ENCODE measurements at regions not wholly inside any gene's neighbourhood (a gene's known extent, or its start where the extent isn't known, plus 50 kb on each side); places are given as distances from the start of the nearest gene placed in this dataset.

DNA sequence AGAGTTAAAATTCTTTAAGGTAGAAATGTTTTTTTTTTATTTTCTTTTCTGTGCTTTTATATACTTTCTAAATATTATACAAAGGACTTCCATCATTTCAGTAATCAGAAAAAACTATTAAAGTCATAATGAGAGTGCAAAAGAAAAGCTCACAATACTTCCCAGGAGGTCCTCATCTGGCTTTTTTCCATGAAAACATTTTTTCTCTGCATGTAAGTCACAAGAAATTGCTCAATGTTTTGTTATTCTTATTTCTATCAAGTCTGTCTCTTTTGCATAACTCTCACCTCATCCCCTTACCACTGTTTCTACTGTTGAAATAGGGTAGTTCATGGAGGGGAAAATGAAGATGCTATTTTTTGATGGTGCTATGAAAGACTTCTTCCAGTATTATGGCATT is 375.0 kb downstream of the TMEM232 start:
- no peaks in the 10 kb centered on the region for H3K9me3 Mint-ChIP-seq (ENCODE audit: low read depth)
- H3K27ac Mint-ChIP-seq, result no peak overlapping the region
- POLR2A ChIA-PET, result no interaction called here
- H3K36me3 Mint-ChIP-seq (ENCODE audit: low read depth), result no peaks in the 10 kb centered on the region
- peaks cover 5% of the 10 kb centered on the region for H3K27me3 Mint-ChIP-seq
- H3K4me1 Mint-ChIP-seq, result no peaks in the 10 kb centered on the region
- intact Hi-C loops (cut with DNase I, micrococcal nuclease), result no loop called here
- DNase-seq, result no peak
- ATAC-seq, result no peak
- H3K4me3 Mint-ChIP-seq, result no peak overlapping the region
- CTCF ChIA-PET, result no interaction called here

DNA sequence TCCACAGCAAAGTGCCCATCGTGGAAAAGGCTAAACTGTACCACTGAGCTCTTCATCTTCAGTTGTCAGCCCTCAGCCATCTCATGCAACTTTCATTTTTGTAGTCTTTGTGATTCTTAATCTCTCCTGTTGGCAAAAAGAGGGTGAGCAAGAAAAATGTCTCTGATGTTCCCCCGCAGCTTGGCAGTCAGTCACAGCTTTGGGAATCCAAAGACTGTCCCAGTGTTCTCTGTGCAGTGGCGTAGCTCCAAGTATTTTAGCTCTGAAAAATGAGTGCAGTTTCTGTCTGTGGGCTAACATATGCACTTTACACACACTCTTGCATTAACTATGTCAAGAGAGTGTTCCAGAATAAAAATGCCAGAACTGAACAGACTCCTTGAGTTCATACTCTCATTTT is 372.2 kb downstream of the TMEM232 start:
- no peak overlapping the region for H3K27ac Mint-ChIP-seq
- ATAC-seq (no peak), DNase-seq (no peak)
- H3K36me3 Mint-ChIP-seq (ENCODE audit: low read depth), result no peaks in the 10 kb centered on the region
- peaks cover 5% of the 10 kb centered on the region for H3K27me3 Mint-ChIP-seq
- no peaks in the 10 kb centered on the region for H3K9me3 Mint-ChIP-seq (ENCODE audit: low read depth)
- no peaks in the 10 kb centered on the region for H3K4me1 Mint-ChIP-seq
- H3K4me3 Mint-ChIP-seq, result no peak overlapping the region
- ChIA-PET CTCF (interaction anchor here (0.5 to 0.7 kb wide), 2 partner anchors 369 to 1728 kb away, joined by 3 read pairs; no protein-coding TSS in a partner anchor), POLR2A (no interaction called here)
- intact Hi-C loops (cut with DNase I, micrococcal nuclease), result no loop called here

DNA sequence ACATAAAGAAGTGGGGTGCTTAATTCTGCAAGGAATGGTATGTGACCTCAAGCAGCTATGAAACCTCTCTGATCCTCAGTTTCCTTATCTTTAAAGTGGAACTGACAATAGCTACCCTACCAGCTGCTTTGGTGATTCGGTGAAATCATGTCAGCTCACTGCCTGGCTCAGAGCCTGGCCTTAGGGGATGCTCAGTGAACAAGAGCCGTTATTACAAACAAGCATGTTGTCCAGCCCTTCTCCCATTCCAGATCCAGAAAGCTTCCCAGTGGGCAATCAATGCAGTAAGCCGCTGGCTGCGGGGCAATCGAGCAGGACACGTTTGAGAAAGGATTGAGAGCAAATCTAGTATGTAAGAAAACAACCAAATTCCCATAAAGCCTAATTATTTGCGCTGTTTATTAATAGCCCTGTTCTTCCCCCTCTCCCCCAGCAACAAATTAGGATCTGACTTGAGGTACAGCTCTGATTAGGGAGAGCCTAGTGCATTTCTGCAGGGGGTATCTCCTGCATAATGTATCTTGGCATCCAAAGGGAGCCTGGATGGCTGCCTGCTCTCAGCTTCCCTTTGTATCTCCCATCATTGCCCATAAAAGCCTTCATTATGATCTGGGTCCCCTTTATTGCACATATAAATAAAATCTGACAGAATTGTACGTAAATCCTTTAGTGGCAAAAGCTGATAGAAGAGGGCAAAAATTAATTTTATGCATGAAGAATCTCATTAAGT is 371.4 kb downstream of the TMEM232 start:
- CTCF ChIA-PET, result interaction anchor here (0.5 to 0.7 kb wide), 3 partner anchors 92 to 370 kb away, joined by 3 to 4 read pairs (median 3); no protein-coding TSS in a partner anchor
- Mint-ChIP-seq H3K27ac (no peak overlapping the region), H3K4me3 (no peak overlapping the region), H3K9me3 (ENCODE audit: low read depth) (no peaks in the 10 kb centered on the region), H3K27me3 (peaks cover 5% of the 10 kb centered on the region), H3K36me3 (ENCODE audit: low read depth) (no peaks in the 10 kb centered on the region), H3K4me1 (no peaks in the 10 kb centered on the region)
- POLR2A ChIA-PET, result no interaction called here
- ATAC-seq, result no peak
- no peak for DNase-seq
- intact Hi-C loops (cut with DNase I, micrococcal nuclease), result no loop called here

DNA sequence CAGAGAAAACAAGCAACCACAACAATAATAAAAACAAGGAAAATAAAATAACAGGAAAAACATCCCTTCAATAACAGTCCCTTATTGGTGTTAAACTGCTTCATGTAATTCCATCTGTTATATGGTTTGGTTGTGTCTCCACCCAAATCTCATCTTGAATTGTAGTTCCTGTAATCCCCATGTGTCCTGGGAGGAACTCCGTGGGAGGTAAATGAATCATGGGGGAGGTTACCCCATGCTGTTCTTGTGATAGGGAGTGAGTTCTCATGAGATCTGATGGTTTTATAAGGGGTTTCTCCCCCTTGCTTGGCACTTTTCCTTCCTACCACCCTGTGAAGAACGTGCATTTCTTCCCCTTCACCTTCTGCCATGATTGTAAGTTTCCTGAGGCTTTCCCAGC is 369.8 kb downstream of the TMEM232 start:
- intact Hi-C loops (cut with DNase I, micrococcal nuclease), result no loop called here
- Mint-ChIP-seq H3K27ac (no peak overlapping the region), H3K9me3 (ENCODE audit: low read depth) (no peaks in the 10 kb centered on the region), H3K36me3 (ENCODE audit: low read depth) (no peaks in the 10 kb centered on the region), H3K4me3 (no peak overlapping the region), H3K27me3 (peaks cover 5% of the 10 kb centered on the region), H3K4me1 (no peaks in the 10 kb centered on the region)
- ChIA-PET CTCF (no interaction called here), POLR2A (no interaction called here)
- DNase-seq (no peak), ATAC-seq (no peak)

DNA sequence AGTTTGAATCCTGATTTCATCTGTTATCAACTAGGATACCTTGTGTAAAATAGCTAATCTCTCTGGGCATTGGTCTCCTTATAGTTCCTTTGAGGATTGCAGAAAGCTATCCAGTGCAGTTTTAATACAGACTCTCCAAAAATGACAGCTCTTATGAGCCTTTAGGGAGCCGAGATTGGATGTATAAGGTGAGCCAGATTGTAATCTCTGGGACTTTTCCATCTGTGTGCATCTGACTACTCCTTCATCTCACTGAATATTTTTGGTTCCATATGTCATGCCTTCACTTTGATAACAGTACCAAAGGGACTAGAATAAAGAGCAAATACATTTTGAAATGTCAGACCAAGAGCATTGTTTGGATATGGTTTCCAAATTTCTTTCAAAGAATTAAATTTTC is 367.2 kb downstream of the TMEM232 start:
- Mint-ChIP-seq H3K27ac (no peak overlapping the region), H3K4me1 (no peaks in the 10 kb centered on the region), H3K27me3 (no peaks in the 10 kb centered on the region), H3K4me3 (no peak overlapping the region), H3K36me3 (ENCODE audit: low read depth) (no peaks in the 10 kb centered on the region), H3K9me3 (ENCODE audit: low read depth) (no peaks in the 10 kb centered on the region)
- DNase-seq (no peak), ATAC-seq (no peak)
- intact Hi-C loops (cut with DNase I, micrococcal nuclease), result no loop called here
- ChIA-PET CTCF (no interaction called here), POLR2A (no interaction called here)

DNA sequence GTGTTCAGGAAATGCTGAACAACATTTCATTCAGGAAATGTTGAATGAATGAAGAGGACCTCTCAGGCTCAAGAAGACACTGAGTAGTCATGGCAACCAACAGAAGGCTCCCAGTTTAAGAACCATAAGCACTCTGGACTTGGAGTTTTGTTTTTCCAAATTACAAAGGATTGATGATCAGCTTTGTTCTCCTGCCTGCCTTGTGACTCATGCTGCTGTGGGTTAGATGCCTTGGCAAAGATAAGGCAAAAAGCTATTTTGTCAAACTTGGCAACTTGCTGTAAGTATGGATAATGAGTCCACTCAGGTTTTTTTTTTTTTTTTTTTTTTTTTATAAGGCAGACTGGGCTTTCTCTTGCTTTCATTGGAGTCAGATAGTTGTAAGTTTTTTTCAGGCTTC is 365.0 kb downstream of the TMEM232 start:
- Mint-ChIP-seq H3K4me1 (no peaks in the 10 kb centered on the region), H3K27ac (no peak overlapping the region), H3K9me3 (ENCODE audit: low read depth) (no peaks in the 10 kb centered on the region), H3K4me3 (no peak overlapping the region), H3K27me3 (no peaks in the 10 kb centered on the region), H3K36me3 (ENCODE audit: low read depth) (no peaks in the 10 kb centered on the region)
- intact Hi-C loops (cut with DNase I, micrococcal nuclease), result no loop called here
- POLR2A ChIA-PET, result no interaction called here
- ATAC-seq (no peak), DNase-seq (no peak)
- CTCF ChIA-PET, result interaction anchor here (0.7 to 1.0 kb wide), 3 partner anchors 23 to 1902 kb away, joined by 3 read pairs; no protein-coding TSS in a partner anchor

DNA sequence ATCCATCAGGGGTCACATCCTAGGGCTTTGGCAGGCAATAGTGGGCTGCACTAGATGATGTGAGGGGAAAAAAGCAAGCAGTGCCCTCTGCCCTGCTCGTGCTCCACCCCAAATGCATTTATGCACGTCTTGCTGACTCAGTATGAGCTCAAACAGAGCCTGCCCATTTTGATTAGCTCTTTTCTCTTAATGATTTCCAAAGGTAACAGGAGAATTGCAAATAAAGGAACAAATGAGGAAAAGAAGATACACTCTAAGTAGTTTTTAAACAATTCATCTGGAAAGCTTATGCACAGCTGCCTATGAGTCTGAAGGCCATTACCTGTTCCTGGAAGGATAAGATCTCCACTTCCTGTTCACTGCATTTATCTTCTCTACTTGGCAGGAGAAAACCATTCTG is 364.2 kb downstream of the TMEM232 start:
- Mint-ChIP-seq H3K27ac (no peak overlapping the region), H3K27me3 (no peaks in the 10 kb centered on the region), H3K36me3 (ENCODE audit: low read depth) (no peaks in the 10 kb centered on the region), H3K4me1 (no peaks in the 10 kb centered on the region), H3K9me3 (ENCODE audit: low read depth) (no peaks in the 10 kb centered on the region), H3K4me3 (no peak overlapping the region)
- ChIA-PET POLR2A (no interaction called here), CTCF (interaction anchor here (0.7 kb wide), 1 partner anchor 1902 kb away, joined by 3 read pairs; no protein-coding TSS in a partner anchor)
- DNase-seq, result no peak
- no peak for ATAC-seq
- intact Hi-C loops (cut with DNase I, micrococcal nuclease), result no loop called here

DNA sequence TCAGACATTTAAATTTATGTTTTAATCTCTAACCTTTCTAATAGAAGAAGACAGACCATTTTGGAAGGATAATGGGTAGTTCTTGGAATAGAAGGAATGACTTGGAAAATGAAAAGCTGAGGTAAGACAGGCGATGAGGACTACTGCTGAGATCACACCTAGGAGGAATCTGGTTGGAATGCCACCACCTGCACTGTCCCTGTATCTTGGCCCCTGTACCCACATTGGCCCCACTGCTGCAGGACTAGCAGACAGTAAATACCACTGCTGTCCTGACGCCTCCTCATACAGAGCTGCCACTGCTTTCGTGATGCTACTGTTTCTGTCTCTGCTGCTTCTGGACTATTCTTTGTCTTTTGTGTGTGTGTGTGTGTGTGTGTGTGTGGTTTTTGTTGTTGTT is 359.8 kb downstream of the TMEM232 start:
- intact Hi-C loops (cut with DNase I, micrococcal nuclease), result no loop called here
- ATAC-seq (no peak), DNase-seq (no peak)
- no peaks in the 10 kb centered on the region for H3K36me3 Mint-ChIP-seq (ENCODE audit: low read depth)
- no peaks in the 10 kb centered on the region for H3K27me3 Mint-ChIP-seq
- peaks cover 4% of the 10 kb centered on the region for H3K4me1 Mint-ChIP-seq
- no peak overlapping the region for H3K4me3 Mint-ChIP-seq
- no peak overlapping the region for H3K27ac Mint-ChIP-seq
- ChIA-PET POLR2A (no interaction called here), CTCF (no interaction called here)
- H3K9me3 Mint-ChIP-seq (ENCODE audit: low read depth), result no peaks in the 10 kb centered on the region

All from activated CD4-positive, alpha-beta T cell treated with anti-CD3 and anti-CD28 coated beads for 36 hours (primary cell).